NCI-H345 (cell line): ENCODE measurements at regions not wholly inside any gene's neighbourhood (a gene's known extent, or its start where the extent isn't known, plus 50 kb on each side); places are given as distances from the start of the nearest gene placed in this dataset.

Experiments
- DNase-seq: peaks from one replicate; lab custom pipeline; 2025; lab: John Stamatoyannopoulos, UW

GRCh38 chr11:28480406-28480805 is 372.2 kb downstream of the METTL15 start:
- DNase-seq: no peak

DNA sequence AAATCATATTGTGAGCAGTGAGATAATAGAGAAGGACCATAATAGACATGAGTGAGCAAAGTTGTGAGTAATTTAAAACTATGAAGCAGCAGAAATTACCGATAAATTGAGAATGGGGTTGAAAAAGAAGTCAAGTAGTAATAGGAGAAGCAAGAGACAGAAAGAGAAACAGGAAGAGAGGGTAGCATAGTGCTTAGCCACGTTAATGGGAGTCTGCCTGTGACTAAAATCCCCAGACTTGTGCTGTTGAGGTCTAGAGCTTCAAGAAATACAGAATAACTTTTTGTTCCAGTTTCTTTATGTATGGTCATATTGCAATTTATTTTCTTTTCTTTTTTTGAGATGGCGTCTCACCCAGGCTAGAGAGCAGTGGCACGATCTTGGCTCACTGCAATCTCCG is 368.7 kb downstream of the METTL15 start:
- no peak for DNase-seq

- peak; percentile 45 for DNase-seq
Observed at GRCh38 chr11:28476049-28476448, 367.9 kb downstream of the METTL15 start.

DNA sequence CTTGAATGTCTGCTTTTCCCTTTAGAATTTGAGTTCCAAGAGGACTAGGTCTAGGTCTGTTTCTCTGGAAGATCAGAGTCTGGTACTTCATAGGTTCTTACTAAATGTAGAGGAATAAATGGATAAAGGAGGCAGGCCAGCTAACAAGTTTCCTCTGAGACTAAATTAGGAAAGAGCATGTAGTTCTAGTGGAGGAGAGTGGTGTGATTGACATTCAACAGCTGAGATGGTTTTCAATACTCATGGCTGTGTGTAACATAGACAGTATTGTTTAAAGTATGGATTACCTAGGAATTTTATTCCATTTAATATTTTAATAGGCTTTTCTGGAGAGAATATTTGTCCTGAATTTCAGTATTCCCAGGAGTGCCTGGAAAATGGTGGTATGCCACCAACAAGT is 364.7 kb downstream of the METTL15 start:
- DNase-seq: no peak

- no peak for DNase-seq
Observed at GRCh38 chr11:28471537-28471936, 363.3 kb downstream of the METTL15 start.

GRCh38 chr11:28470180-28470579 is 362.0 kb downstream of the METTL15 start:
- DNase-seq: no peak

GRCh38 chr11:28466506-28466905 is 358.3 kb downstream of the METTL15 start:
- DNase-seq: no peak

DNA sequence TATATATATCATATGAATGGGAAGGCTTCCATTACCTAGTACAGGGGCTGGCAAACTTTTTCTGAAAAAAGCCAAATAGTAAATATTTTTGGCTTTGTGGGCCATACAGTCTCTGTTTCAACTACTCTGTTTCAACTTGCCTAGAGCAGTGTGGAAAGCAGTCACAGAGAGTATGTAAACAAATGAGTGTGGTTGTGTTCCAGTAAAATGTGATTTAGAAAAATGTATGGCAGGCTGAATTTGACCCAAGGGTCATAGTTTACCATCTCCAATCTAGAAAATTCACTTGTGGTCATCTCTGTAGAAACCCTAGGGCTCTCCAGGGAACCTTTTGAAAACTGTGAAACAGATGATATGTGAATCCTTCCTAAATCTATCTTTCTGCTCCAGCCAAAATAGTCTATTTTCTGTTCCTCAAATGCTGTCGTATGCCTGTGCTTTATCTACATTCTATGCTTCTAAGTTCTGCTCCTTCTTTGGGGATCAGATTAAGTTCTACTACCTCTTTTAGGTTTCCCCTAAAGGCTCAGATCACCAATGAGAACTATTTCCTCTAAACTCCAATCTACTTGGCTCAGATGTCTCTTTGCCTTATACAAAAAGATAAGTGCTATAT is 356.2 kb downstream of the METTL15 start:
- DNase-seq: no peak

DNA sequence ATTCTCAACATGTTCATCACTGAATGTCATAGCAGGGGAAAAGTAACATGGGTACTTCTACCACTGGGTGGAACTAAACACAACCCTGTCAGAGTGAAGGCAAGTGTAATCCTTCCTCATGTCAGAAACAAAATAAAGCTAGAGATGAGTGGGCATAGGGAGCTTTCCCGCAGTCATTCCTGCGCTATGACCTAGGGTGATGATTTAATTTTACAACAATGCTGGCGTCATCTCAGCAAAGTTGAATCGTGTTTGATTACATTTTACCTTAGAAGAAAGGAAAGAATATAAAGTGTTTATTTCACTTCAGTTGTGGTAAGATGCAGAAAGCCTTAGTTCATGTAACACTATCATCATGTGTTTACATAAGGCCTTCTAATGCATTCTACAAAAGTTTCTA is 355.6 kb downstream of the METTL15 start:
- DNase-seq: no peak

DNA sequence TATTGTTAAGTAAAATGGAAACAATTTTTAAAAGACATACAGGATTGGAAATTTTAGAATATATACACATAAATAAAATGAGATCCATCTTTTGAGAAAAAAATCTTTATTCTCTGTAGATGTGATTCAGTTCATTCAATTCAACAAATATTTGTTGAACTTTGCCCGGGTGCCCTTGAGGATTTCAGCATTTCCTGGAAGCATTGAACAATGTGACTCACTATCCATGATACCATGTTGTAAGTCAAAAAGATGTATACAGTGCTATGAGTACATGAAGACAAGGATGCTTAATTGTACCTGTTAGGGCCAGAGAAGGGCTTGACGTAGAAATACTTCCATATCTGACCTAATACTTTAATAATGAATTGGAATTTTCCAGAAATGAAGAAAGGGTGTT is 353.7 kb downstream of the METTL15 start:
- DNase-seq: no peak

- no peak for DNase-seq
Observed at GRCh38 chr11:28461338-28461737, 353.1 kb downstream of the METTL15 start.

- no peak for DNase-seq
Observed at GRCh38 chr11:28460348-28460747, 352.2 kb downstream of the METTL15 start.

- no peak for DNase-seq
Observed at GRCh38 chr11:28459912-28460311, 351.7 kb downstream of the METTL15 start.

DNA sequence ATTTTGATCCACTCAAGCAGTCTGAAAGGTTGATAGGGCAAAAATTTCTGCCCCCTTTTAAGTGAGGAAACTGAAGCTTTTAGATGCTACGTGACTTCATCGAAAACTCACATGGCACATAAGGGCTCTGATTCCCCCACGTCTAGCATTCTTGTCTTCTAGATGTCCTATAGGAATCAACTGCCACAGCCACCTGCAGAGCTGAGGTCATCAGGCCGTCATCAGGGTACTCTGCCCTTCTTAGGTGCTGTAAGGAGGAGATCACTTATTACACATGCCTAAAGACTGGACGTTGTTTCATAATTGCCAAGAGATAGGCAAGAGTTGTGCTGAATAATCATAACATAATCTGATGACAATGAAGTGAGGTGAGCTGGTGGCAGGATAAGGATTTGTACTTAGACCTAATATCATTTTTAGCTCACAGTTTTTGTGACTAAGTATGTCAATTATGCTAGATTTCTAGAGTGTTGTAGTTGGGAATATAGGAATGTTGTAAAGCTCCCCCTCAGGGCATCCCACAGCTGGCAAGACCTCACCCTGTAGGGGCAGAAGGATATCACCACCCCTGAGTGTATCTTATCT is 349.4 kb downstream of the METTL15 start:
- DNase-seq: no peak

DNA sequence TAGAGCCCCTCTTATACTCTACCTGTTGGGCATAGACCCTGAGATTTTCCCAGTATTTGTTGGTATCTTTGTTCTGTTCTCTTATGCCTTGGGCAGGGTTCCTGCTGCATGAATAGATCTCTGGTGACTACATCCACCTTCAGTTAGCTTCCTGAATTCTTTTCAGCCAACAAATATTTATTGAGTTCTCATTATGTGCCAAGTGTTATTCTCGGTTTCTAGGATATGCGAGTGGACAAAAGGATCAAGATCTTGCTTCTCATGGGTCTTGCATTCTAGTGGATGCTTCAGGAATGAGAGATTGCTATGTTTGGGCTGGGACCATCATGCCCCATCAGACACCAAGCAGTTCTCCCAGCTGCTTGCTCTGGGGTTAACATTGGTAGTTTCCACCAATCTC is 340.0 kb downstream of the METTL15 start:
- no peak for DNase-seq

GRCh38 chr11:28447226-28447625 is 339.0 kb downstream of the METTL15 start:
- no peak for DNase-seq

- DNase-seq: no peak
Observed at GRCh38 chr11:28442131-28442530, 333.9 kb downstream of the METTL15 start.

DNA sequence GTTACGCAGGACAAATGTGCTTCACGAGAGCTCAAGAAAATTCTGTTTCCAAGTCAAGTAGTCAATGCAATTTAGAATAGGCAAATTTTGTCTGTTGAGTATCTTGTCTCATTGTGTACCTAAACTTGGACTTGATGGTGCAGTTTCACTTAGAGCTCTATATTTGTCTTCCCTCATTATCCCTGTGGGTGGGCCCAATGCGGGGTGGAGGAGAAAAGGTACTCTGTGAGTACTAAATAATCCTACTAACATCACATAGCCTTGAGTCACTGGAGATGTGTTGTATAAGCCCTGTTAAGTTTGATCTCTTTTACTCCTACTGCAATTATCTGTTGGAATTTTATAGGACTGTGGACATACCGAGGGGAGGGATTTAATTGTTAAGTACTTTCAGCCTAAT is 331.2 kb downstream of the METTL15 start:
- DNase-seq: peak; percentile 26

DNA sequence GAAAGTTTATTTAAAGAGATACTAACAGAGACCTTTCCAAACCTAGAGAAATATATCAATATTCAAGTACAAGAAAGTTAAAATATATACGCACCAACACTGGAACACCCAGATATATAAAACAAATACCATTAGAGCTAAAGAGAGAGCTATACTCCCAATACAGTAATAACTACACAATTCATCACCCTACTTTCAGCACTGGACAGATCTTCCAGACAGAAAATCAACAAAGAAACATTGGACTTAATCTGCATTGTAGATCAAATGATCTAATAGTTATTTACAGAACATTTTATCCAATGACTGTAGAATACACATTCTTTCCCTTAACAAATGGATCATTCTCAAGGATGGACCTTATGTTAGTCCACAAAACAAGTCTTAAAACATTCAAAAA is 311.9 kb downstream of the METTL15 start:
- DNase-seq: no peak

DNA sequence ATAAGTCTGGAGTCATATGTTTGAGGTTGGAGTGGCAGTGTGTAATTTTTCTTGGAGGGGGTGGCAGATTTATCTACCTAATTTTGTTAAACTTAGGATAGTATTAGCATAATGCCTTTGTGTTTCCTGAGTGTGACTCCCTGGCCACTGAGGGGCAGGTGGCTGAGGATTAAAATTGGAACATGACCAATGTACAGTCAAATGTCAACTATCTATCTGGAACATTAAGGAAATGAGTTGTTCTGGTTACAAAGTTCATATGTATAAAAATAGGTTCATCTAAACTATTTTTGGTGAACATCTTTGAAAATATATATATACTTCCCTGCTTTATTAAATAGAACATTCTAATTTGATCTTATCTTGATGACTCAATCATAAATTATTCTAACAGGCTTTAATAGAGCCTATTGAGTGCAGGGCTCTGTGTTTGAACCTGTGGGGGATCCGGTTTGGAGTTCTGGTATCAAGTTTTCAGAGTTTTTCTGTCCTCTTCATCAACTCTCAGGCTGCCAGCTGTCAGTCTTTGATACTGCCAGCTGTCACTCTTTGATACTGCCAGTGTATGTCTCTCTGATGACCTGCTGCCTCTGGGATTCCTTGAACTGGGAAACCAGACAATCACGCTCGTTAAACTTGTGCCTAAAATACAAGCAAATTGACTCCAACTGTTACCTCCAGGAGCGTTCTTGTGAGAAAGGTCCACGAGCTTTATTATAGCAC is 309.6 kb downstream of the METTL15 start:
- no peak for DNase-seq

DNA sequence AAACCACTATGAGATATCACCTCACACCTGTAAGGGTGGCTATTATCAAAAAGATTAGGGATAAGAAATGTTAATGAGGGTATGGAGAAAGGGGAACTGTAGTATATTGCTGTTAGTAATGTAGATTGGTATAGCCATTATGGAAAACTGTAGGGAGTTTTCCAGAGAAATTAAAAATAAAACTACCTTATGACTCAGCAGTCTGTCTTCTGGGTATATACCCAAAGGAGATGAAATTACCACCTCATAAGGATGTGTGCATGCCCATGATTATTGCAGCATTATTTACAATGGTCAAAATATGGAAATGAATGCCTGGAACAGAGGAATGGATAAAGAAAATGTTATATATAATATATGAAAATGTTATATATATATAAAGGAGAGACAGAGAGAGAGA is 303.8 kb downstream of the METTL15 start:
- no peak for DNase-seq

DNA sequence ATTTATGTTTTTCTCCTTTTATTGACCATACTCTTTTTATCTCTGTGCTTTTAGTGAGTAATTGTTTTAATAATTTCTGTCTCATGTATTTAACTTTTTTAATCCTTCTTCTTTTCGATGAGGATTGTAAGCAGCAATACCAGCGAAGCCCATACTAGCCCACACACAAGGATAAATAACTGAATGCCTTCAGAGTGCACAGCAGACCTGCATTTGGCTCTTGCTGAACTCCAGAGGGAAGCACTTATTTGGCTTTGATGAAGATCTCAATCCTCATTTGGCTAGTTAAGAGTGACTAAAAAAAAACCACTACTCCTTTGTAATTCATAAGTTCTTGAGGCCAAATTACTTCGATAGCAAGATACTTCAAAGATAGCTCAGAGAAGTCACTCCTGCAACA is 293.3 kb downstream of the METTL15 start:
- no peak for DNase-seq

DNA sequence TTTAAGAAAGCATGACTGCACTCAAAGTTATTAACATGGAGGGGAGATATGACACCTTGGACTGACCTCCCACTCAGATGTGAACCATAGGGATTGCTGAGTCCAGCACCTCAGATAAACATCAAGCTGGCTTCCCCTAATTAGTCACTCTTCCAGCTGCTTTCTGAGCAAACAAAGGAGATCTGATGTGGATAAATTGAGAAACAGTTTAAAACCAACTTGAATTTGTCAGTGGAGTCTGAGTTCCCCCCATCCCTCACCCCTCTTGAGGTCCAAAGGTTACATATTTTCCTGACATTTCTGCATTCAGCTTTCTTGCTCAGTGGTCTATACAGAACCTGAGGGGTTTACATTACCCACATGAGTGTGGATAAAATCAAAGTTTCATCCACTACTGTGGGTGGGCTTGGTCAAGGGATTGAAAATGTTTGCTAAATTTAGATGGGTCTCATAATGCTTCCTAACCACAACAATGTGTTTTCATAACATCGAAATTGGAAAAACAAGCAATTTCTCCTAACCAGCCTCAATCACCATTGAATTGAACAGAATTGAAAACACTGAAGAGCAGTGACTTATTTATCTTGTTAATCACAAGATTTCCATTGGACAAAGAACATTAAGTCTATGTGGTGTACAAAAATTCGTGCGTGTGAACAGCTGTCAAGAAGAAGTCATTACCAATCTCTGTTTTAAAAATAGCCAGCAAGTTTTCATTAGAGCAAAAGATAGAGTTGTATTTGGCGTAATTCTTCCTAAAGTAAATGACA is 292.3 kb downstream of the METTL15 start:
- DNase-seq: no peak
